Astrocyte (in vitro differentiated cells and primary cell): ENCODE measurements at regions not wholly inside any gene's neighbourhood (a gene's known extent, or its start where the extent isn't known, plus 50 kb on each side); places are given as distances from the start of the nearest gene placed in this dataset.

Experiments used
- EZH2 ChIP-seq: IDR thresholded peaks from 2 replicates; pipeline ENCODE4 v1.6.1; 2012; ENCODE audit warnings: mild to moderate bottlenecking, low read length, inconsistent platforms; ENCODE audit not compliant: insufficient read depth
- TF ChIP-seq, protein P1 (sequence below): IDR thresholded peaks from 2 replicates; pipeline ENCODE4 v1.5.1; 2011; ENCODE audit warnings: low read depth, mild to moderate bottlenecking, inconsistent platforms, low read length, moderate library complexity; ENCODE audit not compliant: insufficient read depth

DNA sequence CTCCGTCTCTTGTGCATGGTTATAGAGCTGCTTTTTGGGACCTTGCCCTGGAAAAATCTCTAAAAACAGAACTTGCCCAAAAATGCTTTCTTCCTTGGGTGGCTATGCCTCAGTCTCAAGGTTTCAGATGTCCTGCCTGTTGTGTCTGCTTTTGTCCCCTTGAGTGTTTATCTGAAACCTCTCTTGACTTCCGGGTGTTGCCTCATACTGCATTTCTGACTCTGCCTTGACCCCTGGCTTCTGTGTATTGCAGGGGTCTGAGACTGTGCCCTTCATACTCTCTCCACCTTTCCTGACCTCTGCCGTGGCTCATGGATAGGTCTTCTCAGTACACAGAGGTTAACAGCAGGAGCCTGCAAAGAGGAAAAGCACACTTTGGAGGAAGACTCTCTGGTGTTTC lies 124.8 kb upstream of the NTF3 start:
- TF ChIP-seq, protein P1, sequence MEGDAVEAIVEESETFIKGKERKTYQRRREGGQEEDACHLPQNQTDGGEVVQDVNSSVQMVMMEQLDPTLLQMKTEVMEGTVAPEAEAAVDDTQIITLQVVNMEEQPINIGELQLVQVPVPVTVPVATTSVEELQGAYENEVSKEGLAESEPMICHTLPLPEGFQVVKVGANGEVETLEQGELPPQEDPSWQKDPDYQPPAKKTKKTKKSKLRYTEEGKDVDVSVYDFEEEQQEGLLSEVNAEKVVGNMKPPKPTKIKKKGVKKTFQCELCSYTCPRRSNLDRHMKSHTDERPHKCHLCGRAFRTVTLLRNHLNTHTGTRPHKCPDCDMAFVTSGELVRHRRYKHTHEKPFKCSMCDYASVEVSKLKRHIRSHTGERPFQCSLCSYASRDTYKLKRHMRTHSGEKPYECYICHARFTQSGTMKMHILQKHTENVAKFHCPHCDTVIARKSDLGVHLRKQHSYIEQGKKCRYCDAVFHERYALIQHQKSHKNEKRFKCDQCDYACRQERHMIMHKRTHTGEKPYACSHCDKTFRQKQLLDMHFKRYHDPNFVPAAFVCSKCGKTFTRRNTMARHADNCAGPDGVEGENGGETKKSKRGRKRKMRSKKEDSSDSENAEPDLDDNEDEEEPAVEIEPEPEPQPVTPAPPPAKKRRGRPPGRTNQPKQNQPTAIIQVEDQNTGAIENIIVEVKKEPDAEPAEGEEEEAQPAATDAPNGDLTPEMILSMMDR = no peak
- TF ChIP-seq EZH2 = no peak
